ENCODE measurements at regions not wholly inside any gene's neighbourhood (a gene's known extent, or its start where the extent isn't known, plus 50 kb on each side); places are given as distances from the start of the nearest gene placed in this dataset.

GRCh38 chr1:50275566-50275965 lies 147.7 kb downstream of the DMRTA2 start:
- Histone ChIP-seq H3K9me3 (ENCODE audit: control insufficient read depth in 3 of 3, low read length in 3 of 3) (no peaks in the 10 kb centered on the region), H3K9ac (ENCODE audit: low read depth in 1 of 3, low read length in 3 of 3) (no peak overlapping the region), H3K36me3 (ENCODE audit: control insufficient read depth in 3 of 3, insufficient read depth in 3 of 3, low read length in 3 of 3) (no peaks in the 10 kb centered on the region), H3K4me1 (ENCODE audit: control insufficient read depth in 3 of 3, insufficient read depth in 3 of 3, low read length in 3 of 3) (no peaks in the 10 kb centered on the region), H3K27ac (ENCODE audit: low read depth, low read length) (no peak overlapping the region), H3K4me3 (ENCODE audit: low read length in 3 of 3) (no peak overlapping the region), H3K27me3 (ENCODE audit: control insufficient read depth in 3 of 3, insufficient read depth in 3 of 3, low read length in 3 of 3) (peaks cover 16 to 21% (median 16%) of the 10 kb centered on the region in 3 donors)

- Histone ChIP-seq H3K4me1 (ENCODE audit: control insufficient read depth in 3 of 3, insufficient read depth in 3 of 3, low read length in 3 of 3) (no peaks in the 10 kb centered on the region), H3K4me3 (ENCODE audit: low read length in 3 of 3) (no peak overlapping the region), H3K27me3 (ENCODE audit: control insufficient read depth in 3 of 3, insufficient read depth in 3 of 3, low read length in 3 of 3) (peaks cover 12 to 15% (median 13%) of the 10 kb centered on the region in 3 donors), H3K27ac (ENCODE audit: low read depth, low read length) (no peak overlapping the region), H3K9ac (ENCODE audit: low read depth in 1 of 3, low read length in 3 of 3) (no peak overlapping the region), H3K36me3 (ENCODE audit: control insufficient read depth in 3 of 3, insufficient read depth in 3 of 3, low read length in 3 of 3) (no peaks in the 10 kb centered on the region), H3K9me3 (ENCODE audit: control insufficient read depth in 3 of 3, low read length in 3 of 3) (no peaks in the 10 kb centered on the region)
Measured at GRCh38 chr1:50272912-50273311, 150.3 kb downstream of the DMRTA2 start.

GRCh38 chr1:50271968-50272578 lies 151.2 kb downstream of the DMRTA2 start:
- H3K9me3 ChIP-seq (ENCODE audit: control insufficient read depth in 3 of 3, low read length in 3 of 3) = no peaks in the 10 kb centered on the region
- H3K27me3 ChIP-seq (ENCODE audit: control insufficient read depth in 3 of 3, insufficient read depth in 3 of 3, low read length in 3 of 3) = peaks cover 4 to 7% (median 5%) of the 10 kb centered on the region in 3 donors
- H3K4me3 ChIP-seq (ENCODE audit: low read length in 3 of 3) = no peak overlapping the region
- H3K9ac ChIP-seq (ENCODE audit: low read depth in 1 of 3, low read length in 3 of 3) = no peak overlapping the region
- H3K27ac ChIP-seq (ENCODE audit: low read depth, low read length) = no peak overlapping the region
- H3K4me1 ChIP-seq (ENCODE audit: control insufficient read depth in 3 of 3, insufficient read depth in 3 of 3, low read length in 3 of 3) = no peaks in the 10 kb centered on the region
- no peaks in the 10 kb centered on the region for H3K36me3 ChIP-seq (ENCODE audit: control insufficient read depth in 3 of 3, insufficient read depth in 3 of 3, low read length in 3 of 3)

GRCh38 chr1:50271337-50271736 lies 151.9 kb downstream of the DMRTA2 start:
- Histone ChIP-seq H3K9ac (ENCODE audit: low read depth in 1 of 3, low read length in 3 of 3) (no peak overlapping the region), H3K4me3 (ENCODE audit: low read length in 3 of 3) (no peak overlapping the region), H3K27ac (ENCODE audit: low read depth, low read length) (no peak overlapping the region), H3K36me3 (ENCODE audit: control insufficient read depth in 3 of 3, insufficient read depth in 3 of 3, low read length in 3 of 3) (no peaks in the 10 kb centered on the region), H3K4me1 (ENCODE audit: control insufficient read depth in 3 of 3, insufficient read depth in 3 of 3, low read length in 3 of 3) (no peaks in the 10 kb centered on the region), H3K9me3 (ENCODE audit: control insufficient read depth in 3 of 3, low read length in 3 of 3) (no peaks in the 10 kb centered on the region), H3K27me3 (ENCODE audit: control insufficient read depth in 3 of 3, insufficient read depth in 3 of 3, low read length in 3 of 3) (peaks cover 0 to 6% (median 0%) of the 10 kb centered on the region in 3 donors)

- Histone ChIP-seq H3K9ac (ENCODE audit: low read depth in 1 of 3, low read length in 3 of 3) (no peak overlapping the region), H3K9me3 (ENCODE audit: control insufficient read depth in 3 of 3, low read length in 3 of 3) (no peaks in the 10 kb centered on the region), H3K27me3 (ENCODE audit: control insufficient read depth in 3 of 3, insufficient read depth in 3 of 3, low read length in 3 of 3) (peaks cover 0 to 4% (median 0%) of the 10 kb centered on the region in 3 donors), H3K4me1 (ENCODE audit: control insufficient read depth in 3 of 3, insufficient read depth in 3 of 3, low read length in 3 of 3) (no peaks in the 10 kb centered on the region), H3K4me3 (ENCODE audit: low read length in 3 of 3) (no peak overlapping the region), H3K27ac (ENCODE audit: low read depth, low read length) (no peak overlapping the region), H3K36me3 (ENCODE audit: control insufficient read depth in 3 of 3, insufficient read depth in 3 of 3, low read length in 3 of 3) (no peaks in the 10 kb centered on the region)
Measured at GRCh38 chr1:50270926-50271325, 152.3 kb downstream of the DMRTA2 start.

- Histone ChIP-seq H3K4me1 (ENCODE audit: control insufficient read depth in 3 of 3, insufficient read depth in 3 of 3, low read length in 3 of 3) (no peaks in the 10 kb centered on the region), H3K9me3 (ENCODE audit: control insufficient read depth in 3 of 3, low read length in 3 of 3) (no peaks in the 10 kb centered on the region), H3K27me3 (ENCODE audit: control insufficient read depth in 3 of 3, insufficient read depth in 3 of 3, low read length in 3 of 3) (peaks cover 0 to 2% (median 0%) of the 10 kb centered on the region in 3 donors), H3K9ac (ENCODE audit: low read depth in 1 of 3, low read length in 3 of 3) (no peak overlapping the region), H3K27ac (ENCODE audit: low read depth, low read length) (no peak overlapping the region), H3K36me3 (ENCODE audit: control insufficient read depth in 3 of 3, insufficient read depth in 3 of 3, low read length in 3 of 3) (no peaks in the 10 kb centered on the region), H3K4me3 (ENCODE audit: low read length in 3 of 3) (no peak overlapping the region)
Measured at GRCh38 chr1:50268049-50268448, 155.2 kb downstream of the DMRTA2 start.

- Histone ChIP-seq H3K4me1 (ENCODE audit: control insufficient read depth in 3 of 3, insufficient read depth in 3 of 3, low read length in 3 of 3) (no peaks in the 10 kb centered on the region), H3K27me3 (ENCODE audit: control insufficient read depth in 3 of 3, insufficient read depth in 3 of 3, low read length in 3 of 3) (no peaks in the 10 kb centered on the region), H3K4me3 (ENCODE audit: low read length in 3 of 3) (no peak overlapping the region), H3K36me3 (ENCODE audit: control insufficient read depth in 3 of 3, insufficient read depth in 3 of 3, low read length in 3 of 3) (no peaks in the 10 kb centered on the region), H3K9ac (ENCODE audit: low read depth in 1 of 3, low read length in 3 of 3) (no peak overlapping the region), H3K9me3 (ENCODE audit: control insufficient read depth in 3 of 3, low read length in 3 of 3) (no peaks in the 10 kb centered on the region), H3K27ac (ENCODE audit: low read depth, low read length) (no peak overlapping the region)
Measured at GRCh38 chr1:50266509-50266908, 156.7 kb downstream of the DMRTA2 start.

- no peaks in the 10 kb centered on the region for H3K4me1 ChIP-seq (ENCODE audit: control insufficient read depth in 3 of 3, insufficient read depth in 3 of 3, low read length in 3 of 3)
- no peaks in the 10 kb centered on the region for H3K9me3 ChIP-seq (ENCODE audit: control insufficient read depth in 3 of 3, low read length in 3 of 3)
- H3K9ac ChIP-seq (ENCODE audit: low read depth in 1 of 3, low read length in 3 of 3) = no peak overlapping the region
- no peak overlapping the region for H3K27ac ChIP-seq (ENCODE audit: low read depth, low read length)
- H3K36me3 ChIP-seq (ENCODE audit: control insufficient read depth in 3 of 3, insufficient read depth in 3 of 3, low read length in 3 of 3) = no peaks in the 10 kb centered on the region
- H3K27me3 ChIP-seq (ENCODE audit: control insufficient read depth in 3 of 3, insufficient read depth in 3 of 3, low read length in 3 of 3) = no peaks in the 10 kb centered on the region
- H3K4me3 ChIP-seq (ENCODE audit: low read length in 3 of 3) = no peak overlapping the region
Measured at GRCh38 chr1:50265790-50266314, 157.1 kb downstream of the ELAVL4 start.

- Histone ChIP-seq H3K9ac (ENCODE audit: low read depth in 1 of 3, low read length in 3 of 3) (no peak overlapping the region), H3K36me3 (ENCODE audit: control insufficient read depth in 3 of 3, insufficient read depth in 3 of 3, low read length in 3 of 3) (no peaks in the 10 kb centered on the region), H3K4me3 (ENCODE audit: low read length in 3 of 3) (no peak overlapping the region), H3K27ac (ENCODE audit: low read depth, low read length) (no peak overlapping the region), H3K4me1 (ENCODE audit: control insufficient read depth in 3 of 3, insufficient read depth in 3 of 3, low read length in 3 of 3) (no peaks in the 10 kb centered on the region), H3K9me3 (ENCODE audit: control insufficient read depth in 3 of 3, low read length in 3 of 3) (no peaks in the 10 kb centered on the region), H3K27me3 (ENCODE audit: control insufficient read depth in 3 of 3, insufficient read depth in 3 of 3, low read length in 3 of 3) (no peaks in the 10 kb centered on the region)
Measured at GRCh38 chr1:50264590-50264989, 155.9 kb downstream of the ELAVL4 start.

- Histone ChIP-seq H3K27me3 (ENCODE audit: control insufficient read depth in 3 of 3, insufficient read depth in 3 of 3, low read length in 3 of 3) (no peaks in the 10 kb centered on the region), H3K9me3 (ENCODE audit: control insufficient read depth in 3 of 3, low read length in 3 of 3) (no peaks in the 10 kb centered on the region), H3K9ac (ENCODE audit: low read depth in 1 of 3, low read length in 3 of 3) (no peak overlapping the region), H3K4me3 (ENCODE audit: low read length in 3 of 3) (no peak overlapping the region), H3K27ac (ENCODE audit: low read depth, low read length) (no peak overlapping the region), H3K4me1 (ENCODE audit: control insufficient read depth in 3 of 3, insufficient read depth in 3 of 3, low read length in 3 of 3) (no peaks in the 10 kb centered on the region), H3K36me3 (ENCODE audit: control insufficient read depth in 3 of 3, insufficient read depth in 3 of 3, low read length in 3 of 3) (no peaks in the 10 kb centered on the region)
Measured at GRCh38 chr1:50262436-50262835, 153.7 kb downstream of the ELAVL4 start.

Measured in skeletal muscle tissue (tissue), 3 donors.